ENCODE measurements at regions not wholly inside any gene's neighbourhood (a gene's known extent, or its start where the extent isn't known, plus 50 kb on each side); places are given as distances from the start of the nearest gene placed in this dataset.

GRCh38 chr10:118960157-118961090 lies 69.1 kb upstream of the NANOS1 start:
- H2BK5ac ChIP-seq (ENCODE audit: low read depth, low read length) = 0 out of 2 replicates have a peak overlapping the region, but pooled peaks have one; percentile 39
- POLR2A ChIA-PET (ENCODE audit: partially characterized antibody) = interaction anchor here (1.4 kb wide), 1 partner anchor 71 kb away, joined by 4 read pairs; no protein-coding TSS in a partner anchor
- no peak overlapping the region for H2BK20ac ChIP-seq (ENCODE audit: low read length)
- H3K4me1 ChIP-seq (replicated peaks in 1 of 4; ENCODE audit: control insufficient read depth in 3 of 4, insufficient read depth in 4 of 4, low read length in 3 of 4) = no peaks in the 10 kb centered on the region; a peak in 1 of 7 replicates
- no peak overlapping the region for H4K91ac ChIP-seq (replicated peaks; ENCODE audit: insufficient read length, low read length)
- H3K27me3 ChIP-seq (replicated peaks in 1 of 4; ENCODE audit: control insufficient read depth in 3 of 4, extremely low read depth in 1 of 4, insufficient read depth in 3 of 4, low read length in 3 of 4) = no peaks in the 10 kb centered on the region
- no peak overlapping the region for H3K56ac ChIP-seq (replicated peaks; ENCODE audit: insufficient read length, low read depth, low read length)
- TF ChIP-seq MAX (IDR thresholded peaks at IDR 0.05) (no peak), HDAC6 (IDR thresholded peaks at IDR 0.05; ENCODE audit: low read depth, low read length) (no peak), TBP (IDR thresholded peaks at IDR 0.05; ENCODE audit: low read depth, low read length) (no peak), TEAD4 (IDR thresholded peaks at IDR 0.05; ENCODE audit: low read depth, low read length) (no peak)
- no peak overlapping the region for H3K27ac ChIP-seq (ENCODE audit: low read depth, low read length)
- H2AK5ac ChIP-seq (ENCODE audit: low read depth, low read length) = no peak overlapping the region
- H2BK12ac ChIP-seq (ENCODE audit: low read depth, low read length) = no peak overlapping the region
- H3K9me3 ChIP-seq (ENCODE audit: insufficient read depth in 2 of 2, low read depth in 1 of 2, low read length in 1 of 2) = no peaks in the 10 kb centered on the region
- H3K4ac ChIP-seq (replicated peaks; ENCODE audit: insufficient read length, low read depth, low read length) = no peak overlapping the region
- H3K14ac ChIP-seq (ENCODE audit: insufficient read length) = no peak overlapping the region
- WGBS, 2 experiments (ENCODE audit: extremely low coverage in 1 of 2, insufficient coverage in 1 of 2, insufficient read length in 1 of 2, insufficient replicate concordance in 2 of 2, low coverage in 1 of 2, low lambda C conversion rate in 2 of 2, missing lambda C conversion rate in 1 of 2) = 92% methylated on average over 17 of the region's 17 CpGs; no CpG with 5 or more reads in 1 of the 2 experiments
- H2BK120ac ChIP-seq (replicated peaks; ENCODE audit: low read depth, low read length) = no peak overlapping the region
- H3K79me1 ChIP-seq (ENCODE audit: low read depth, low read length) = no peaks in the 10 kb centered on the region
- no peak overlapping the region for H3K18ac ChIP-seq (ENCODE audit: extremely low read depth, low read length)
- H4K20me1 ChIP-seq (replicated peaks in 1 of 2; ENCODE audit: control insufficient read depth in 1 of 2, insufficient read depth in 2 of 2, low read length in 2 of 2) = peaks cover 0 to 2% of the 10 kb centered on the region in 2 experiments
- no peak overlapping the region for H3K23ac ChIP-seq (ENCODE audit: insufficient read length)
- H3K9ac ChIP-seq (replicated peaks in 1 of 4; ENCODE audit: extremely low read depth in 1 of 4, low read depth in 3 of 4, low read length in 3 of 4) = no peak overlapping the region
- no peaks in the 10 kb centered on the region for H3K79me2 ChIP-seq (ENCODE audit: control insufficient read depth in 1 of 2, insufficient read depth in 2 of 2, low read length in 2 of 2)
- H3K23me2 ChIP-seq (ENCODE audit: low read depth, low read length) = no peaks in the 10 kb centered on the region
- DNase-seq (ENCODE audit: low read depth in 1 of 2, low spot score in 2 of 2) (no peak), FAIRE-seq (no peak)
- no peak overlapping the region for H3K4me3 ChIP-seq (ENCODE audit: extremely low read depth in 1 of 4, insufficient read depth in 2 of 4, low read depth in 3 of 4, low read length in 4 of 4)
- no peak overlapping the region for H4K5ac ChIP-seq (ENCODE audit: insufficient read length, low read depth, low read length)
- no peak overlapping the region for H2AFZ ChIP-seq (ENCODE audit: low read length)
- H2BK15ac ChIP-seq (ENCODE audit: low read length) = no peak overlapping the region
- no peak overlapping the region for H3K4me2 ChIP-seq (ENCODE audit: insufficient read depth in 1 of 2, low read depth in 2 of 2, low read length in 2 of 2)
- H3K36me3 ChIP-seq (ENCODE audit: control insufficient read depth in 2 of 4, insufficient read depth in 4 of 4, low read length in 3 of 4) = no peaks in the 10 kb centered on the region
- CTCF ChIA-PET (ENCODE audit: partially characterized antibody) = interaction anchor here (0.6 to 1.3 kb wide), 3 partner anchors 9 to 478 kb away, joined by 3 read pairs; no protein-coding TSS in a partner anchor
- H4K8ac ChIP-seq (ENCODE audit: extremely low read depth, insufficient read depth, low read length) = no peak overlapping the region

Data from H1 (cell line).